GM19397 (cell line): ENCODE measurements at regions not wholly inside any gene's neighbourhood (a gene's known extent, or its start where the extent isn't known, plus 50 kb on each side); places are given as distances from the start of the nearest gene placed in this dataset.
"Not testable (repeated sequence)": the region's sequence is repeated elsewhere in the genome, so short reads cannot be mapped to it uniquely, and the experiment has no call there.

ENCODE experiments used
- ATAC-seq: cut with Tn5 transposase; IDR thresholded peaks from one replicate; pipeline ENCODE4 v1.9.1; 2021; ENCODE audit warnings: mild to moderate bottlenecking, moderate library complexity; ENCODE audit not compliant: unreplicated experiment

GRCh38 chr2:209141818-209142217 is 282.0 kb upstream of the MAP2 start:
- no peak for ATAC-seq

GRCh38 chr2:209145220-209145691 is 278.6 kb upstream of the MAP2 start:
- not testable (repeated sequence) for ATAC-seq

- ATAC-seq, result no peak
Observed at GRCh38 chr2:209145941-209146681, 277.7 kb upstream of the MAP2 start.

- ATAC-seq, result no peak
Observed at GRCh38 chr2:209146682-209147320, 277.0 kb upstream of the MAP2 start.

GRCh38 chr2:209147981-209148380 is 275.9 kb upstream of the MAP2 start:
- no peak for ATAC-seq

GRCh38 chr2:209160800-209161588 is 262.9 kb upstream of the MAP2 start:
- no peak for ATAC-seq

- no peak for ATAC-seq
Observed at GRCh38 chr2:209162129-209162528, 261.7 kb upstream of the MAP2 start.

- no peak for ATAC-seq
Observed at GRCh38 chr2:209181984-209182383, 241.9 kb upstream of the MAP2 start.

GRCh38 chr2:209186886-209187285 is 237.0 kb upstream of the MAP2 start:
- not testable (repeated sequence) for ATAC-seq

- no peak for ATAC-seq
Observed at GRCh38 chr2:209189893-209190292, 234.0 kb upstream of the MAP2 start.

- ATAC-seq, result no peak
Observed at GRCh38 chr2:209191139-209191538, 232.7 kb upstream of the MAP2 start.

- no peak for ATAC-seq
Observed at GRCh38 chr2:209194717-209195116, 229.1 kb upstream of the MAP2 start.

- ATAC-seq, result no peak
Observed at GRCh38 chr2:209208211-209208610, 215.6 kb upstream of the MAP2 start.

- ATAC-seq, result no peak
Observed at GRCh38 chr2:209209943-209210342, 213.9 kb upstream of the MAP2 start.

- ATAC-seq, result no peak
Observed at GRCh38 chr2:209230560-209230959, 193.3 kb upstream of the MAP2 start.

GRCh38 chr2:209236377-209236776 is 187.5 kb upstream of the MAP2 start:
- no peak for ATAC-seq

- no peak for ATAC-seq
Observed at GRCh38 chr2:209238765-209239584, 184.9 kb upstream of the MAP2 start.

- no peak for ATAC-seq
Observed at GRCh38 chr2:209239585-209239938, 184.3 kb upstream of the MAP2 start.

GRCh38 chr2:209240204-209240603 is 183.6 kb upstream of the MAP2 start:
- no peak for ATAC-seq

- no peak for ATAC-seq
Observed at GRCh38 chr2:209253544-209253943, 170.3 kb upstream of the MAP2 start.

GRCh38 chr2:209259767-209260166 is 164.1 kb upstream of the MAP2 start:
- no peak for ATAC-seq
